ENCODE measurements at regions not wholly inside any gene's neighbourhood (a gene's known extent, or its start where the extent isn't known, plus 50 kb on each side); places are given as distances from the start of the nearest gene placed in this dataset.
"Not testable (repeated sequence)": the region's sequence is repeated elsewhere in the genome, so short reads cannot be mapped to it uniquely, and the experiment has no call there.

- no peak for DNase-seq (ENCODE audit: low read depth)
Observed at GRCh38 chr12:86945685-86946196, 689.5 kb upstream of the MGAT4C start.

DNA sequence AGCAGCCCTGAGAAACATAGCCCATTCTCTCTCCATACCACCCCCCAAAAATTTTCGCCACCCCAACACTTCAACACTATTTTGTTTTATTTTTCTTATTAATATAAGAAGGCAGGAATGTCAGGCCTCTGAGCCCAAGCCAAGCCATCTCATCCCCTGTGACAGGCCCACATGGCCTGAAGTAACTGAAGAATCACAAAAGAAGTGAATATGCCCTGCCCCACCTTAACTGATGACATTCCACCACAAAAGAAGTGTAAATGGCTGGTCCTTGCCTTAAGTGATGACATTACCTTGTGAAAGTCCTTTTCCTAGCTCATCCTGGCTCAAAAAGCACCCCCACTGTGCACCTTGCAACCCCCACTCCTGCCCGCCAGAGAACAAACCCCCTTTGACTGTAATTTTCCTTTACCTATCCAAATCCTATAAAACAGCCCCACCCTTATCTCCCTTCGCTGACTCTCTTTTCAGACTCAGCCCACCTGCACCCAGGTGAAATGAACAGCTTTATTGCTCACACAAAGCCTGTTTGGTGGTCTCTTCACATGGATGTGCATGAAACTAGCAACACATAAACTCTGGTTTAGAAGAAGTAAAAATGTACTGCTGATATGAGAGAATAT lies 688.1 kb upstream of the MGAT4C start:
- not testable (repeated sequence) for DNase-seq (ENCODE audit: low read depth)

DNA sequence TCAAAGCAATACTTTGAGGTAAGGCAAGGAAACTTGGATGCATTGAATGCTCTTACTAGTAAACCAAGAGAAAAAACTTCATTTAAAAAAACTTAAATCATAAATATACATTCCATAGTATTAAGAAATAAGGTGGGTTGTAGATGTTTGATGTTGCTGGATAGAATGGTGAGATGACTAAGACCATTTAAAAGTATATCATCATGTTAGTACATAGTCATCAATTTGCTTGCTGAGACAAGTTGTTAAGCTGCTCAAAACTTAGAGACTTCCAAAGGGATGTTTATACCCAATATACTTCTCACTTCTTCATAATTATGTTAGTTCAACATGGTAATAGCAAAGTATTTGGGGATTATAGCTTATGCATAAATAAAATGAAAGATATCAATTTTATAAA lies 675.5 kb upstream of the MGAT4C start:
- DNase-seq (ENCODE audit: low read depth) = no peak

- peak; percentile 45 for DNase-seq (ENCODE audit: low read depth)
Observed at GRCh38 chr12:86929962-86930361, 673.8 kb upstream of the MGAT4C start.

GRCh38 chr12:86917121-86917520 lies 660.9 kb upstream of the MGAT4C start:
- no peak for DNase-seq (ENCODE audit: low read depth)

DNA sequence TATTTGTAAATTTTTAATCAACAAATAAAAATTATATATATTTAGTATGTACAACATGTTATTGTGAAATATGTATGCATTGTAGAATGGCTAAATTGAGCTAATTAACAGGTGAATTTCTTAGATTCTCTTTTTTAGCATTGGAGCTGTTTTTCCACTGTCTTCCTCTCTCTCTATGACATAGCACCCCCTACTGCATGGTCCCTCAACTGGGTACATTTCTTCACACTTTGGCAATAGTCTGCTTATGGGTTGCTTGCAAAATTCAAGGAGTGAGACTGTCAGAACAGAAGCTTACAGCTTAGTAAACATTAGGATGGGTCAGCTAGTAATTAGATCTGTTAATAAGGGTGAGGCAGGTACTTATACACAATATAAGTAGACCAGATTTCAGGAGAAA lies 658.5 kb upstream of the MGAT4C start:
- peak; percentile 44 for DNase-seq (ENCODE audit: low read depth)

DNA sequence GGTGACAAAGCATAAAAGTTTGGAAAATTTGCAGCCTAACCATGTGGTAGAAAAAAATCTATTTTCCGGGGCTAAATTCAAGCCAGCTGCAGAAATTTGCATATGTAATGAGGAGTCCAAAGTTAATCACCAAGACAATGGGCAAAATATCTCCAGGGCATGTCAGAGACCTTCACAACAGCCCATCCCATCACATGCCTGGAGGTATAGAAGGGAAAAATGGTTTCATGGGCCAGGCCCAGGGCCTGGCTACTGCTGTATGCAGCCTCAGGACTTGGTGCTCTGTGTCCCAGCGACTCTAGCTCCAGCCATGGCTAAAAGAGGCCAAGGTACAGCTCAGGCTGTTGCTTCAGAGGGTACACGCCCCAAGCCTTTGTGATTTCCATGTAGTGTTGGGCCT lies 655.8 kb upstream of the MGAT4C start:
- DNase-seq (ENCODE audit: low read depth) = no peak

GRCh38 chr12:86903159-86903558 lies 647.0 kb upstream of the MGAT4C start:
- DNase-seq (ENCODE audit: low read depth) = no peak

DNA sequence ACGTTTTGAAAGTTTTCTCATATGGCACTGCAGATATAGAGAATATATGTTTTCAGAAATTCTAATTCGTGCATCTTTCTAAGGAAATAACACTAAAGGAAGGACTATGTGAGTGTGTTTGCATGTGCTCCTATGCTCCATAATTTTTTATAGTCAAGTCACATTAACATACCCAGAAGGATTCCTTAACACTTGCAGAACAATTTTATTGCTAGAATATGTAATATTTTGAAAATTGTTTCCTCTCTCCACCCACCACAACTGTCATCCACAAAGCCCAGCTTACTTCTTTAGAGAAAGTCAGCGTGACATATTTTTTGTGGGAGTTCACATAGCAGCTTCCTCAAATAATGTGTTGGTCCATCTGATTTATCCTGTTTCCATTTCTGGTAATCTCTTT lies 604.6 kb upstream of the MGAT4C start:
- DNase-seq (ENCODE audit: low read depth) = no peak

DNA sequence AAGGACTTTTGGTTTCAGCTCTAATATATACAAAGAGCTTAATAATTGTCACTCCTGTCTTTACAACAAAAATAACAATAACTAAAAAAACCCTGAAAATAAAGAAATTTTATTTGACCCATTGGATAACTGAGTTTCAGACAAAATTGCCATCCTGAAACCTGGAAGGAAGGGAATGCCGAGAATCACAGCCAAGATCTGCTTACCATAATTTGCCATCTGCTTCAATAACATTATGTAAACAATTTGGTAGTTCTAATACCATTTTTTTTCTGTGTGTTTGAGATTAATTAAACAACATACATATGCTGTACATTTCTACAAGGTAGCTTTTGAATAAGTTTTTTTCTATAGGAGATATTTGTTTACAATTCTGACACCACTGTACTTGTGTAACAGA lies 596.3 kb upstream of the MGAT4C start:
- DNase-seq (ENCODE audit: low read depth) = no peak

GRCh38 chr12:86838711-86839110 lies 582.5 kb upstream of the MGAT4C start:
- DNase-seq (ENCODE audit: low read depth) = peak; percentile 1

DNA sequence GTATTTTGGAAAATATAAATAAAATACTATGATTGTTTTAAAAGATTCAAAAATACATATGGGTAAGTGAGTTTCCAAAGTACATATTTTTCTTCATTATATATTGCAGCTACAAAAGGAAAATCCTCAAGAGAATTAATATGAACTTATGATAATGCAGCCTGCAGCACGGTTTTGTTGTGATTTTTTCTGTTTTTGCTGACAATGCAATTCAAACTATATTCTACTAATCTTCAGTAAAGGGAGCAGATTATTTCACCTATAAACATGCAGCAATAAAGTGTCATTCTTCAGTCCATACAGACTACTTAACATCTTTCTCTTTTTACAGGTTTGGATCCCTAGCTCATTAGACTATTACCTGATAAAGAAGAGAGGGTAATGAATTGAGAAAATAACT lies 582.1 kb upstream of the MGAT4C start:
- DNase-seq (ENCODE audit: low read depth) = no peak

DNA sequence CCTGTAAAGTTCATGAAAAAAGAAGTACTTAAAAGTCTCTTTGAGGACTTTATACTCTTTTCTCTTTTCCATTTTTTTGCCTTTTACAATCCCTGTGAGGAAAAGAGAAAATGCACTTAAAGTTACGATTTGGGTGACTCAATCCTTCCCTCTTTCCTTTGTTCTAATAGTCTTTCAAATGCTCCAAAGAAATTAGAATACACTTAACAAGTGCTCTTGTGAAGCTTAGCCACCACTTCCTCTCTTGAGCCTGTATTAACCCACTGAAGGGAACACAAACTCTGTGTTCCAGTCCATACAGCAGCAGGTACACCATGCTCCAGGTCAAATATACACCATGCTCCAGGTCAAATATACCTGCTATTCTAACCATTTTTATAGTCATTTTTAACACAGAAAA lies 581.1 kb upstream of the MGAT4C start:
- DNase-seq (ENCODE audit: low read depth) = no peak

- no peak for DNase-seq (ENCODE audit: low read depth)
Observed at GRCh38 chr12:86834217-86834616, 578.0 kb upstream of the MGAT4C start.

- no peak for DNase-seq (ENCODE audit: low read depth)
Observed at GRCh38 chr12:86827409-86827808, 571.2 kb upstream of the MGAT4C start.

DNA sequence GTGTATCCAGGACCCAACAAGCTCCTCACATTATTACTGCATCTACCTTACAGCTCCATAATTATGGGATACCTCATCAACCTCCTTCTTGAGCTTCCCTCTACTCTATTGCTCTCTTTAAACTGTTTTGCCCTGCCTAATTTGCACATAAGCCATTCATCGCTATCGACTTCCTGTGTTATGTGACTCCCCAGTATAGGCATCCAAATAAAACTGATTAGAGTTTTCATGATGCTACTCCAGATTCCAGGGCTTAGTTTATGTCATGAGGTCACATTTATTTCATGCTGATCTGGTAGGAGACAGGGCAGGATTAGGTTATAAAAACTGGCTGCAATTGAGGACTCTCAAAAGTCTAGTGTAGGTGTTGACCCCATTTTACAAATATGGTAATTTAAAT lies 569.9 kb upstream of the MGAT4C start:
- DNase-seq (ENCODE audit: low read depth) = no peak

- no peak for DNase-seq (ENCODE audit: low read depth)
Observed at GRCh38 chr12:86801439-86801838, 545.2 kb upstream of the MGAT4C start.

GRCh38 chr12:86799616-86800015 lies 543.4 kb upstream of the MGAT4C start:
- no peak for DNase-seq (ENCODE audit: low read depth)

DNA sequence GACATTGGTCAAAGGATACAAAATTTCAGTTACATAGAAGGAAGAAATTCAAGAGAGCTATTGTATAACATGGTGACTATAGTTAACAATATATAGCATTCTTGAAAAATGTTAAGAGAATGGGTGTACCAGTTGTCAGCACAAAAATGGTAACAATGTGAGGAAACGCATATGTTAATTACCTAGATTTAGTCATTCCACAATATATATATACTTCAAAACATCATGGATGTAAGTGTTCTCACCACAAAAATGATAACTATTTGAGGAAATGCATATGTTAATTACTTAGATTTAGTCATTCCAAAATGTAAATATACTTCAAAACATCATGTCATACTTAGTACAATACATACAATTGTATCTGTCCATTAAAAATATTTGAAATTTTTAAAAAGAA lies 540.4 kb upstream of the MGAT4C start:
- no peak for DNase-seq (ENCODE audit: low read depth)

DNA sequence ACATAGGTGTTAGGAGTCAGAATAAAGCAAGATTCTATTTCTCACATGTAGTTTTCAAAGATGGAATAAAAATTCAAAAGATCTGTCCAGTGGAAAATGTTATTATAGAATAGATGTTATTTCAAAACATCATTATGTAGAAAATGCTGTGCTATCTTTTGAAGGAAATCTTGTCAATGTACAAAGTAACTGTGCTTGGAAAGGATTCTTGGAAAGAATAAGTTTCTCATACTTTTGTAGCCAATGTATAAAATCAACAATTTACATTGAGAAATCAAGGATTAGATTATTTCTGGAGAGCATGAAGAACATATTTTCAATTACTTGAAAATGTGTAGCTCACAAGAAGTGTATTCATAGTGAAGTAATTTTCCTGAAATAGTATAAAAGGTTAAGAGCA lies 532.5 kb upstream of the MGAT4C start:
- no peak for DNase-seq (ENCODE audit: low read depth)

DNA sequence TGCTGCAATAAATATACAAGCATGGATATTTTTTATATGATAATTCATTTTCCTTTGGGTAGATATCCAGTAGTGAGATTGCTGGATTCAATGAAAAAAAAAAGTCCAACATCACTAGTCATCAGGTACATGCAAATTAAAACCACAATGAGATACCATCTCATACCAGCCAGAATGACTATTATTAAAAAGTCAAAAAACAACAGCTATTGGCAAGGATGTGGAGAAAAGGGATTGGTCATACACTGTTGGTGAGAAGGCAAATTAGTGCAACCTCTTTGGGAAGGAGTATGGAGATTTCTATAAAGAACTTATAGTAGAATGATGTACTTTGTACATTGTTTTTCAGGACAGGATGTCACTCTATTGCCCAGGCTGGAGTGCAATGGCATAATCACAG lies 531.2 kb upstream of the MGAT4C start:
- no peak for DNase-seq (ENCODE audit: low read depth)

- DNase-seq (ENCODE audit: low read depth) = no peak
Observed at GRCh38 chr12:86777325-86777724, 521.1 kb upstream of the MGAT4C start.

DNA sequence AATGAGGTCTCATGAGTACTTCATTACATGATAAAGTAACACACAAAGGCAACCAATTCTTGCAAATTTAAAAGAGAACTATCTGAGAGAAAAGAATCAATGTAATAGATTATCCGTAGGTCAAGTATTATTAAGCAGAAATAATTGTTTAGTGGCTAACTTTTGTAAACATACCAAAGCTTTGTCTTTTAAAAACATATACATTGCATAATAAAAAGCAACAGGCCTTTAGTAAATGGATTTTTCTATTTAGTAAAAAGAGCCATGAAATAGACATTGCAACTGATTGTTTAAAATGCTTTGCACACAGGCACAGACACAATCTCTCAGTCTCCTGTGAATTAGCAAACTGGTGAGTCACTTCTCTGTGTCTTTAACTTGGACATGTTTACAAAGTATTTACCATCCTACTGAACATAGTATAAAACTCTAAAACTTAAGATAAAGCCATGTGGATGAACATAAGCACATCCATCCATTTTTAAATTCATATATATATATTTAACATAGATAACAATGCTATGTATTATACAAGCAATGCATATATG lies 518.7 kb upstream of the MGAT4C start:
- DNase-seq (ENCODE audit: low read depth) = peak; percentile 1

GRCh38 chr12:86772696-86773095 lies 516.5 kb upstream of the MGAT4C start:
- no peak for DNase-seq (ENCODE audit: low read depth)

All from fibroblast of gingiva (primary cell).